Fibroblast of the conjunctiva (primary cell): ENCODE measurements at regions not wholly inside any gene's neighbourhood (a gene's known extent, or its start where the extent isn't known, plus 50 kb on each side); places are given as distances from the start of the nearest gene placed in this dataset.

Experiments
- DNase-seq: peaks from one replicate; pipeline ENCODE4 v3.0.0-alpha.2; 2010; ENCODE audit warnings: low read depth

DNA sequence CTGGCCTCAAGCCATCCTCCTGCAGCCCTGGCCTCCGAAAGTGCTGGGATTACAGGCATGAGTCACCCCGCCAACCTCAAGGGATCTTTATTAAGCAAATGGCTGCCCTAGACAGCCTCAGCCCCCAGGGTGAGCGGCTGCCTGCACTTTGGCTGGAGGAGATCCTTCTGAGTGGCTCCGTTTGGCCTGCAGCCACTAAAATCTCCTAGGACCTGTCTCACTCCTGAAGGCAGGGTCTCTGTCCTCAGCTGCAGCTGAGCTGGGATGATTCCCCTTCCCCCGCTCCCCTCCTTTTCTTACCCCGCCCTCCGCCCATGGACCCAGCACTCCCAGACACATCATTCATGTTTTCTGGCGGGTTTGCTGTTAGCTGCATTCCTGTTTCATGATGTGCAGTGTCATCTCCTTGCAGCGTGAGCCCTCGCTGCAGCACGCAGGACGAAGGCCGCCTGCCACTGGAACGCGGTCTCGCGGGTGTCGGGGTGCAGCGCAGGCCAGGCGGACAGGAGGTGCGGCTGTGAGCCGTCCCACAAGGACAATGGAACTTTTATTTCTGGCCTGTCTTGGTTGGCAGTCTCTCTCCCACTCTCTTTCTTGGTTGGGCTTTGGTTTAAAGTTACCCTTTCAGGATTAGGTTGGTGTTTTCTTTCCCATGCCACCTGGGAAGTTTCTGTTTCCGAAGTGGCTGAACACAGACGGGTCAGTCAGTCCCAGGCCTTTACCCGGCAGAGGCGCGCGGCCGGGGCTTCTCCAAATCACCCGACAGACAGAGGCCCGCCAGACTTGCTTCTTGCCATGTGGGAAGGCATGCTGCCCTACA is 137.1 kb downstream of the FOXD1 start:
- DNase-seq = peak; percentile 65

DNA sequence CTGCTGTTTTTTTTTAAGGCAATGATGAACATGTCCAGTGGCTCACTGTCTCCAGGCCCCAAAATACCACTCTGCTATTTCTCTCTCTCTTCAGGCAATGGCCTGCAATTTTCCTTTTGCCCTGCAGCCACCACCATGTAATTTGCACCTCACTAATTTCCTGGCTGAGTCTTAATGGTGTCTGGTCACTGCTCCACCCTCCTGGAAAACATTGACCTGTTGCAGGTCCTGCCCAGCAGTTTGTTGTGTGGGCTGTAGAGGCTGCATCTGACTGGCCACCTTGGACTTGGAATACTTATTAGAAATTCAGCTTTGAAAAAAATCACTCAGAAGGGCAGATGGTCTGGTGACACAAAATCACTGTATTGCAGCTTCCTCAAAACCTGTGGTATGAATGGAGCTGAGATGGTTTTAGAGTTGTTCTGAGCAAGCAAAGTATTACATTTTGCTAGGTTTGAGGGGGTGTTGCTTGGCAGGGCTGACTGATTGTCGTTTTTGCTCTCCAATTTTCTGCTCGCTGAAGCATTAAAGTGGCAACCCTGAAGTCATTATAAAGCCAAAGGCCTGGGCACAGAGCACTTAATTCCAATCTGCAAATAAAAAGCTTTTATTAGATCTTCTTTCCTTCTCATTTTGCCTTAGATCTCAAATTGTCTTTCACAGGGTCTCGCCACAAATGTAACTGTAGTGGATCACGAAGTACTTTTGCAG is 134.8 kb downstream of the TMEM174 start:
- DNase-seq = no peak

DNA sequence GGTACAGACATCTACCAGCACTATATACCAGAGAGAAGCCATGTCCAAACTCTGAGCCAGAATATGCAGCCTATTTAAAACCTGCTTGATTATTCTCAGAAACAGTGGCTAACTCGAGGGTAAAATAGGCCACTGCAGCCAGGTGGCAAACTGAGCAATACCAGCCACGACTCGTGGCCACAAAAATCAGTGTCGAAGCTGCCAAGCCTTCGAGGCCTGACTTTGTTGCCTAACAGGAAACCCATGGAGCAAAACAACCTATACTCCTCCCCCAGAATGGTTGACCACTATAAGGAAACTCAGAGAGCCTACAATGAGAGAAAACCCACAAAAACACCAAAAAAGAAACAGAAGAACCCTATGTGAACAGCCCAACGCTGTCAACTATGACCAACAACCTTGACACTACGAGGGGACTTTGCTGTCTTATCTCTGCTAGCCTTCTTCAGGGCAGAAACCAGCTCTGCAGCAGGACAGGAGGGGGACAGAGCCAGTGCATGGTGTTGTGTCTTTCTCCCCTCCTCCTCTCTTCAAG is 133.8 kb downstream of the TMEM174 start:
- DNase-seq = no peak

DNA sequence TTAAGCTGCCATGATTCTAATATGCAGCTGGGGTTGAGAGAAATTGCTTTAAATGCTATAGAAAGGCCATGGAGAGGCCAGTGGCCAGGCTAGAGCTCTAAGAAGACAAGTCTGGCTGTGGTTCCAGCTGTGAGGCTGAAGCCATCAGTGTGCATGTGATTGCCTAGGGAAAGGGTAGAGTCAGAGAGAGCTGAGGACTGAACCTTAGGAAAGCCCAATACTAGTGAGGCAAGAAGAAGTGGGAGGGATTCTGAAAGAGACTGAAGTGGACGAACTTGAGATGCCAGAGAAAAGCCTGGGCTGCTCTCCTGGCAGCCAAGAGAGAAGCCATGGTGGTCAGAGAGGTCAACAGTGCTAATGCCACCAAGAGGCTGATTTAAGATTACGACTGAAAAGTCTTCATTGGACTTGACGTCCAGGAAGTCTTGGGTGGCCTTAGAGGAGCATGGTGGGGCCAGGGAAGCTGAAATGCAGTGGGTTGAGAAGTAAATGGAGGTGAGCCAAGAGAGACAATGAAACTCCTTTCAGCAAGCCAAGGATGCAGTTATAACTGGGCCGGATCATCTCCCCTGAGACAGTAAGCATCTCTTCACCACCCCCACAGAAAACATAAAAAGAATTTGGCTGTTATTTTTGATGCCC is 133.2 kb downstream of the TMEM174 start:
- DNase-seq = no peak

DNA sequence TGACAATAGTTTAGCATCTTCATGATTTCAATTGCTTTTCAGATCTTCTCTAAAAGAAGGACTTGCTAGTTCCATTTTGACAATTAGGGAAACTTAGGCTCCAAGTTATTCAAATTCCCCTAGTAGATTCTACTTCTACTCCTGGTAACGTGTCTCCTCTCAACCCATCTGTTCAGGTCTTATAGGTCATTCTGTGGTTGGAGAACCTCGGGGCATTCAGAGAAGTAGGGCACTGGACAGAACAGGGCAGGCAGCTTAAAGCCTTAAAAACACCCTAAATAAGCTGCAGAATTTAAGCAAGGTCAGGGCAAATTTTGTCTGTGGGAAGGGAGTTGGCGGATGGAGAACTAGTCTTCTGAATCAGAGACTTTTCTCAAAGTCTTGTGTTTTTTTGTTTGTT is 132.4 kb downstream of the TMEM174 start:
- DNase-seq = no peak

DNA sequence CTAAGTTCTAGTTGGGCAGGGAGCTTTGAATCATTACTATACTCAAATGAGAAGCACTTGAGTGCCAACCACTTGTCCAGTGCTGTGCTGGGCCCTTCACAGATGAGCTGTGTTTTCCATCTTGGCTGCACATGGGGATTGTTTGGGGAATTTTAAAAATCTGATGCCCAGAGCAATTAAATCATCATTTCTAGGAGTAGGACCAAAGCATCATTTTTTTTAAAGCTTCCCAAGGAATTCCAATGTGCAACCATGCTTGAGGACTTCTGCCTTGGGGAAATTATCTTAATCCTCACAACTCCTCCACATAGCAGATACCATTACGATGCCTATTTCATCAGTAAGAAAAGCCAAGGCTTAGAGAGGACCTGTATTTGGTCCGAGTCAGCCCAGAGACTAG is 131.4 kb downstream of the TMEM174 start:
- DNase-seq = no peak

DNA sequence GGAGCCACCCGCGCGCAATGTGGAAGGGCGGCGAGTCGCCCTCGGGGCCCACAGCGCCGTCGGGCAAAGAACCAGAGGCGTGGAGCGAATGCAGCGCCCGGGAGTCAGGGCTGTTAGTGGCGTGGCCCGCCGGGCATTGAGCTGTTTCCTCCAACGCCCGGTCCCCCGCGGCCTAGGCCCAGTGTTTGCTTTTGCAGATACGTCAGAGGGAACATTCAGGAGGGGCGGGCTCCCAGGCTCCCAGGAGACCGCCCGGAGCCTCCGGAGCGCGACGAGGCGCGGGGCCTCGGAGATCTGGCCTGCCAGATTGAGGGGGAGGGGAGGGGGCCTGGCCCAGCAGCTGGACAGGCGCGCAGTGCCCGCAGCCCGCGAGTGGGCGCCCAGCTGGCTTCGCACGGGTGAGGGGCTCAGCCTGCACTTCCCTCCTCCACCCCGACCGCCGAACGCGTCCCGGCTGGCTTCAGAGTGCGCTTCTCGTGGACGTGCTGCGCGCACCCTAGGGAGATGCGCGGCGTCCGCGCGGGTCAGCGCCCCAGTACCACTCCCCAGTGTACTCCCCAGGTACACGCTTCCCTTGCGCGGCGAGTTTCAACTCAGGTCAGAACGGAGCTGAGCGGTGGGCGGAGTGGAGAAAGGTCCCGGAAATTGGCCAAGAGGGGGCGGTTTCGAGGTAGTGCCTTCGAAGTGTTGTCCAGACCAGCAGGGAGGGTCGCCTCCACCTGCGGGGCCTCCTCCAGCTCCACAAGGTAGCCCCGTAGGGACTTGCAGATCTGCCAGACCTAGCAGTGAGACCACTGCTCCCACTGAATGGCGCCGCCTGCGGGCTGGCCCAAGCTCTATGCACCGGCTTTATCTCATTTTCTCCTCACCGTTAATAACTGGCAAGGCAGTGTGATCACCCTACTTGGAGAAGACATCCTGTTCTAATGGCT is 130.4 kb downstream of the TMEM174 start:
- DNase-seq = no peak

DNA sequence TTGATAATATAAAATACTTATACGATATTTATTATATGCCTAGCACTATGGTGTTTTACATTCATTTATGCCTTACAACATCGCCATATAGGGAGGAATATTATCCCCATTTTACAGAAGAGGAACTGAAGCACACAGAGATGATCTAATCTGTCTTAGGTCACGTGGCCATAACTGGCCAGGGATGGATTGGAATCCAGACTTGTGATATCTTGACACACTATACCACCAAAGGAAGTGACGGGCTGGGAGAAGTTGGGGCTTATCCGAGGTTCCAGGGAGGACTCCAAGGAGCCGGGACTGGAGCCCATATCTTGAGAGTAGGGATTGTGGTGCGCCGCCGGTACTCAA is 129.8 kb downstream of the TMEM174 start:
- DNase-seq = no peak

DNA sequence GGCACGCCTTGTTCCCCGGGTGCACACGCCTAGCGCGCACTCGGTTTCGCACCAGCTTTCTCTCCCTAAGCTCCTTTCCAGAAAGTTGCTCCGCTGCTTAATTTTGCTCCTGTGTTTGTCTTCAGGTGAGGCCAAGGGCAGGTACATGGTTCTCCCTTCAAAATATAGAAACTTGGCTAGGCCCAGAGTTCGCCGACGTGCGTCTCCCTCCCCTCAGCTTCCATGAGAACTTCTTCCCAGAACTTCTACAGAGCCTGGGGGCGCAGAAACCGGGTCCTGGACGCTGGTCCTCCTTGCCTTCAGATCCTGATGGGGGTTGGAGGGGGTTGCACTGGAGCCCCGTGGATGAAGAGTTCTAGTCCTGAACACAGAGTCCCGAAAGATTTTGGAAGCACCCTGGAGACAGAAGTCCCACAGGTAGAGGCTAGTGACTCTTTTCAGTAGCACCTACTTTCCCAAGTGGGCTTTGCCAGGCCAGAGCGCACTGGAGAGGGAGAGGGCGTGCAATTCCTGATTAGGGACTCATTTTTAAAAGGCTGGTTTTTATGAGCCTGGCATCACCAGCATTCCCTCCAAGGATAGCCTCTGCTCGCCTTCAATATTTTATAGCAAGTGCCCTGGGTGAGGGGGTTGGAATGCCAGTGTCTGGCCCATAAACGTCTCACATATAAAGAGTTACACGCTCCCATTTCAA is 128.4 kb downstream of the TMEM174 start:
- DNase-seq = no peak

DNA sequence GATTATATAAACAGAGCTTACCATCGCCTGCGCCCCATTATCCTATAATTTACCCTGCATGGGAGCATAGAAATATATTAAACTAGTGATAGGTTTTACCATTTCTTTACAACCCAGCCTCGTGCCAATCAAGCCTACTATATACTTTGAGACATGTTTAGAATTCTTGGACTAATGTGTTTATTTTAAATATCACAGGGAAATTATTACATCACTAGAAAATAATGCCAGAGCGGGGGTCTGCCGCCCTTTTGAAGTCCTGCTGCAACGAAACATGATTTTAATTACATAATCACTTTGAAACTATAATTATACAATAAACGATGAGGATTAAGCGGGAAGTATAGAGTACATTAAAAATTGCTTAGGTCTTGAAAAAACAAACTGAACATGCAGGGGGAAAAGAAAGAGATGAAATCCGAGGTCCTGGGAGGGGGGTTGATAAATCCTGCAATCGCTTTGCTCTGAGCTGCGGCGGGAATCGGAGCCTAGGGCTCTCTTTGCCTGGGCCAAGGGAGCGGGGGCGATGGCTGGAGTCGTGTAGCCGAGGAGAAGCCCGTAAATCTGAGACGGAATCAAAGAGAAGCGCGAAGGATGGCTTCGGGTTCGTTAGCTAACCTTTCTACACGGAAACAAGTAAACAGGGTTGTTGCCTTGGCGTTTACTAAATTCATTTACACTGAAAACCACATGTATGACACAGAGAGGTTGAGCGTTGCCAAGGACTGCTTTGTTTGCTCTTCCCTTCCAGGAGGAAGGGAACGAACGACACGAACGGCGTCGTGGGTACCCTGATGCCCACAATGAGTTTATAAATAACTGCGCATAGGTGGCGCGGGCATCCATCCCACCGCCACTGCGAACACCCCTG is 127.6 kb downstream of the TMEM174 start:
- no peak for DNase-seq

DNA sequence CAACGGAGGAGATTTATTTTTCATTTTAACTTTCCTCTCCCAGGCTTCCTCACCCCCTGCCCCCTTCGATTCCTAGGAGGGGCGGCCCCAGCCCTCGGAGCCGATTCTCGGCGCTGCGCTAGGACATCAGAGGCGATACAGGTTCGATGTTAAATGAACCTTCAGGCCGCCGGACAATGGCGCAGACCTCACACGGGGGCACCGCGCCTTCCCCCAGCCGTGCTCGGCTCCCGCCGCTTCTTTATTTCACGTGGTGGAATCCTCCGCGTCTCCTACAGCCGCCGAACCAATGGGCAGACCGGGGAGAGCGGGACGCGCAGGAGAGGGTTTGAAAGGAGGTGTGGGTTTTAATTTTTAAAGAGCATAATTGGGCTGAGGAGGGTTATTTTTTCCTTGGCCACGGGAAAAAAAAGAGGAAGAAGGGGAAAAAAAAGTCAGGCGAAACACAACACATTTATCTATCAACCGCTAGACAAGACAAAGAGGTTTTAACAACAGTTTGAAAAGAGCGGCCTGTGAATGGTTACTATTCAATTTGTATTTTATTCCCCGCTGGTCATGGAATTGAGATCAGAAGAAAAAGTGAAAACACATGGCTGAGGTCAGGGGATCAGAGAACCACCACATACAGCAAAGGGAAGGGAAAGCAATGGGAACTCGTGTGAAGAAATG is 126.8 kb downstream of the TMEM174 start:
- DNase-seq = no peak

DNA sequence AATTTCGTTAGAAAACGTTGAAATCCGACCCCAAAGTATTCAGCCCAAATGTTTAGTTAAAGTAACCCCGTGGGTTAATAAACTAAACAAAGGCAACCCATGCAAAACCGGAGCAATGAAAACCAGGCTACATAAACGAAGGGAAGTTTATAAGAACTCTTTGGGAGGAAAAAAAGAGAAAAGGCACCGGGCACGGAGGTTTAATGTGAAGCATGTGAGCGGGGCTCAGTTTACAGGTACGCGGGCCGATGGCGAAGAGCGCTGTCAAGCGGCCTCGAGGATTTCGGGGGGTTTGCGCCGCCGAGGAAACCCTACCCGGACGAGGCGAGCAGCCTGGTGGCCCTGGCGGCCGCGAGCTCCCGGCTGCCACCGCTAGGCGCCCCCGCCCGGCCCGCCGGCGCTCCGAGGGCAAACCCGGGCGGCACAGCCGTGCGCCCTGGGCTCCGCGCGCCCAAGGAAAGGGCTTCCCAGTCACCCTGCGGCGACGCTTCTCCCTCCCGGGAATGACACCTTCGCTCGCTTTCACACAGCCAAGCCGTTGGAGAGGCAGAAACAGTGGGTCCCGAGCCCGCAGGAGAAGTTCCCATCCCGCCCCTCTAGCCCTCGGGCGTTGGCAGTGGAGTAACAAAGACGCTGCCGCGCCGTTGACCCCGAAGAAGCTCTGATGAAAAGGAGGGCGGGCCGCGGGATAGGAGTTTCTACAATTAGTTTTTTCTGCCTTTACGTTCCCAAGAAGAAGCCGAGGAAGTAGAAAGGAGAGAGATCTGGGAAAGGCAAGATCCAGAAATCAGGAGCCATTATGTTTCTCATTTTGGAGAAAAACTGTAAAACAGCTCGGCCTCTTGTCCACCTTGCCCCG is 126.0 kb downstream of the TMEM174 start:
- no peak for DNase-seq

DNA sequence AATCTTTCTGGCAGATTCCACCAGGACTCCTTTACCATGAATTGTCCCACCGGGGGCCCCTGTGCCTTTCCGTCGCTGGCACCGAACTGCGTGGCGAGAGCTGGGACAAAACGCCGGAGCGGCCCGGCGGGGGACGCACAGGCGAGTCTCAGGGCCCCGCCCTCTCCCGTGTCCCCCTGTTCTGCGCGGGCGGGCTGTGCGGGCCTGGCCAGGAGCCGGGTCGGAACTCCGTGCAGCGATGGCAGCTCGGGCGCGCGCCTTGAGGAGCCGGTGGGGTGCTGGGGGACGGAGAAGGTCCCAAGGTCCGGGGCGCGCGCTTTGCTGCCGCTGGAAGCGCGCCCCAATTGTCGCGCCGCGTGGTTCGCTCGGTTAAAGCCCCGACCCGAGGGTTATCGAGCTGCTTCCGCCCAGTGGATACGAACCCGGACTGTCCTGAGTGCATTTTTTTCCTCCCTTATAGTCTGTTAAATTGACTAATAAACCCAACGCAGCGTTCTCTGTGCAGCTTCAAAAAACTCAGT is 125.3 kb downstream of the TMEM174 start:
- no peak for DNase-seq

DNA sequence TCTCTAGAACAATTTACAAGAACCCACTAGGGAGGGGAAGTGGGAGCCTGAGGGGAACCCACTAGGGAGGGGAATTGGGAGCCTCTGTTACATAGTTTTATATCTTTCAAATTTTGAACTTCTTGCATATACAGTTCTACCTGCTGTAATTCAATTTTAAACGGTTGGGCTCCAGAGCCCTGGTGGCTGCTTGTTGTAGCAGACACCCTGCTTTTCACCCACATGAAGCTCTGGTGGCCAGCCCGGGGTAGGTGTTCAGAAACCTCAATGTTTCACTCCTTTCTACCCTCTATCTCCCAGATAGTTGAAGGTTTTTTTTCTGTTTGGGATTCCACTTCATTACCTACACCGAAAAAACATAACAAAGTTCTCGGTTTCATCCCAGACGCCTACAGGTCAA is 124.4 kb downstream of the TMEM174 start:
- DNase-seq = no peak

DNA sequence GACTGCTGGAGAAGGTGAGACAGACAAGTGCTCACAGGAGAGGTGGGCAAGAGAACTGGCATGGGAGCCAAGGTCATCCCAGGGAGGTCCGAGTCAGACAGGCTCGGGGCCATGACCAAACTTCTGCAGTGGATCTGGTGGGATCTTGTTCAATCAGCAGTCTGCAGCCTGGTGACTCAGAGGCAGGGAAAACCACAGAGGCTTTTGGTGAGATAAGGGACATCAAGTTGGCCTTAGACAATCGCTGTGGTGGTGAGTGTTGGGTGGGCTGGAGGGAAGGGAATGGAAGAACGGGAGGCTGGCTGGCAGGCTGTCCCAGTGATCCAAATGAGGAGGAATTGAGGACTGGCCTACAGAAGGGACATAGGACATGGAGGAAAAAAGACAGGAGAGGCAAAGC is 123.8 kb downstream of the TMEM174 start:
- no peak for DNase-seq

DNA sequence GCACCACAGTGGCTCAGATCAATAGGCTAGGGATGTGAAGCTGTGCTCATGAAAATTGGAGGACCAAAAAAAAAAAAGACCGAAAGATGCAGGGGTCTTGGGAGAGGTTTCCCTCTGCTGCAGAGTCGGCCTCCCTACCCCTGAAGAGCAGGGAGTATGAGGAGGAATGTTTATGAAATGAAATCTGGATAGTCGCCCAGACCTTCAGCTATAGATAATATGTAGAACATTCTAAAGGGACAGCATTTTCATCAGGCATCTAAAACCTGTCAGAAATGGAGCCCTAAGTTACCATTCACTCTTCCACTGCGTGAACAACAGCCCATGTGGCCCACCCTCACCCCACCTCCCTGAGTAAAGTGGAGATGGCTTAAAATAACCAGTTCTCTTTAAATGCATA is 122.9 kb downstream of the TMEM174 start:
- DNase-seq = no peak

DNA sequence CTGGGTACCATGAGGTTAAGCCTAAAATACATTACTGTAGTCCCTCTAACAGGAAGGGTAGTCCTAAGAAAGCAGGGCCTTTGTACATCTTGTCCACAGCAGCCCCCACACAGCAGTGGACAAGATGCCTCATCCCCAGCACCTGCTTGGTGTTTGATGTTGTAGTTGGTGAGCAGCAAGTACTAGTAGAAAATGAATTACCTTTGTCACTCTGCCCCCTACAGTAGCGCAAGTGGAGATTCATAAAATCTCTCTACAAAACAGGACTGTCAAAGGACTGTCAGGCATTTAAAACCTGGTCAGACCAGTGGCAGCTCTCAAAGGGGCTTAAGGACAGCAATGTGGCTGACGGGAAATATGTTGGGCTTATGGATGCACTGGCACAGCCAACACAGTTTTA is 122.5 kb downstream of the TMEM174 start:
- DNase-seq = no peak

DNA sequence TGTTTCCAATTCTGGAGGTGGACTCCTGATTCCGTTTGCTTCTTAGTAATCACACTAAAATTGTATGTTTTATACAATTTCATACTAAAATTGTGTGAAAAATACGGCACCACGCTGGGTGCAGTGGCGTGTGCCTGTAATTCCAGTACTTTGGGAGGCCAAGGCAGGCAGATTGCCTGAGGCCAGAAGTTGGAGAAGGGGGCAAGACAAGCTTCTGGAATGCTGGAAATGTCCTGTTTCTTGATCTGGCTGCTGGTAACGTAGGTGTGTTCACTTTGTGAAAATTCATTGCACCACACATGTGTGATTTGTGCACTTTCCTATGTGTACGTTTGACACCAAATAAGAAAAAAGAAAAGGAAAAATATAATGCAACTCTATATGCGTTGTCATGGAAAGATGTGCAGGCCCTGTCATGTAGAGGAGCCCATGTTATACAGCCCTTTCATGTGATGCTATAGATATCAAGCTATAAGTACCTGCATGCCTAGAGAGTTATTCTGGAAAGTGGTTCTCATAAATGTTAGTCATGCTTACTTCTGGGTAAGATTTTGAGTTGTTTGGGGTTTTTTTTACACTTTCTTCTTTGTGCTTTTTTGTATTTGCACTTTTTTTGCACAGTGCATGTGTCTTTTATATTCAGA is 119.9 kb downstream of the TMEM174 start:
- no peak for DNase-seq
